HPDE6-E6E7 (cell line): ENCODE measurements at regions not wholly inside any gene's neighbourhood (a gene's known extent, or its start where the extent isn't known, plus 50 kb on each side); places are given as distances from the start of the nearest gene placed in this dataset.
"Not testable (repeated sequence)": the region's sequence is repeated elsewhere in the genome, so short reads cannot be mapped to it uniquely, and the experiment has no call there.

Experiments
- DNase-seq: peaks from one replicate; pipeline ENCODE4 v3.0.0; 2011; ENCODE audit warnings: missing footprints; ENCODE audit errors: extremely low spot score

GRCh38 chr1:217138173-217138765 is 415.0 kb upstream of the ESRRG start:
- DNase-seq, result no peak

GRCh38 chr1:217137210-217137881 is 414.1 kb upstream of the ESRRG start:
- no peak for DNase-seq

- DNase-seq, result no peak
Observed at GRCh38 chr1:217136895-217137205, 413.6 kb upstream of the ESRRG start.

- DNase-seq, result no peak
Observed at GRCh38 chr1:217135987-217136894, 413.0 kb upstream of the ESRRG start.

GRCh38 chr1:217135569-217135915 is 412.3 kb upstream of the ESRRG start:
- no peak for DNase-seq

- no peak for DNase-seq
Observed at GRCh38 chr1:217134857-217135568, 411.8 kb upstream of the ESRRG start.

- DNase-seq, result no peak
Observed at GRCh38 chr1:217133958-217134856, 411.0 kb upstream of the ESRRG start.

- no peak for DNase-seq
Observed at GRCh38 chr1:217133092-217133491, 409.9 kb upstream of the ESRRG start.

- DNase-seq, result not testable (repeated sequence)
Observed at GRCh38 chr1:217123340-217123739, 400.1 kb upstream of the ESRRG start.

- no peak for DNase-seq
Observed at GRCh38 chr1:217117973-217118465, 394.8 kb upstream of the ESRRG start.

GRCh38 chr1:217115404-217116380 is 392.5 kb upstream of the ESRRG start:
- DNase-seq, result no peak

GRCh38 chr1:217109928-217110327 is 386.7 kb upstream of the ESRRG start:
- no peak for DNase-seq

GRCh38 chr1:217106231-217106901 is 383.1 kb upstream of the ESRRG start:
- no peak for DNase-seq

- no peak for DNase-seq
Observed at GRCh38 chr1:217105437-217105836, 382.2 kb upstream of the ESRRG start.

- DNase-seq, result no peak
Observed at GRCh38 chr1:217097819-217098218, 374.6 kb upstream of the ESRRG start.

- no peak for DNase-seq
Observed at GRCh38 chr1:217096200-217096599, 373.0 kb upstream of the ESRRG start.

GRCh38 chr1:217095050-217095622 is 371.9 kb upstream of the ESRRG start:
- DNase-seq, result no peak

- DNase-seq, result no peak
Observed at GRCh38 chr1:217091561-217091960, 368.3 kb upstream of the ESRRG start.
